PC-3 (cell line): ENCODE measurements at regions not wholly inside any gene's neighbourhood (a gene's known extent, or its start where the extent isn't known, plus 50 kb on each side); places are given as distances from the start of the nearest gene placed in this dataset.
"Not testable (repeated sequence)": the region's sequence is repeated elsewhere in the genome, so short reads cannot be mapped to it uniquely, and the experiment has no call there.

Source experiments
- CTCF ChIP-seq: fragments of 300-600 bp; sonication (generic); conservative IDR thresholded peaks from 2 replicates; pipeline ENCODE4 v1.5.1; 2017; ENCODE audit warnings: antibody characterized with exemption, low read depth, mild to moderate bottlenecking, low read length
- EZH2phosphoT487 ChIP-seq: fragments of 300-600 bp; sonication (generic); IDR thresholded peaks from 2 replicates; pipeline ENCODE4 v1.6.1; 2018; ENCODE audit warnings: mild to moderate bottlenecking, antibody characterized with exemption, low read length, borderline replicate concordance

GRCh38 chr16:33922914-33923313, 463.5 kb downstream of the TP53TG3F start:
- not testable (repeated sequence) for TF ChIP-seq CTCF, EZH2phosphoT487
